Fibroblast of lung (primary cell): ENCODE measurements at regions not wholly inside any gene's neighbourhood (a gene's known extent, or its start where the extent isn't known, plus 50 kb on each side); places are given as distances from the start of the nearest gene placed in this dataset.
"Not testable (repeated sequence)": the region's sequence is repeated elsewhere in the genome, so short reads cannot be mapped to it uniquely, and the experiment has no call there.

Experiments
- CTCF ChIP-seq, 2 donors: IDR thresholded peaks in 1 of 2; conservative IDR thresholded peaks in 1 of 2; 1 replicate in 1 of 2; 2 replicates in 1 of 2; pipeline ENCODE4 v1.5.1; 2011 to 2012; ENCODE audit warnings: low read length in 2 of 2, control low read depth in 1 of 2, inconsistent platforms in 1 of 2, low read depth in 1 of 2, mild to moderate bottlenecking in 1 of 2
- EZH2 ChIP-seq: IDR thresholded peaks from 2 replicates; pipeline ENCODE4 v1.5.1; 2012; ENCODE audit warnings: low read length, control low read depth, mild to moderate bottlenecking; ENCODE audit errors: missing control alignments

GRCh38 chr3:178207627-178208026, 328.6 kb upstream of the KCNMB2 start:
- TF ChIP-seq EZH2; CTCF (conservative IDR thresholded peaks at IDR 0.05 in 1 of 2, IDR thresholded peaks at IDR 0.05 in 1 of 2; ENCODE audit: low read depth in 1 of 2, low read length in 2 of 2): not testable (repeated sequence)
